ENCODE measurements at regions not wholly inside any gene's neighbourhood (a gene's known extent, or its start where the extent isn't known, plus 50 kb on each side); places are given as distances from the start of the nearest gene placed in this dataset.

DNA sequence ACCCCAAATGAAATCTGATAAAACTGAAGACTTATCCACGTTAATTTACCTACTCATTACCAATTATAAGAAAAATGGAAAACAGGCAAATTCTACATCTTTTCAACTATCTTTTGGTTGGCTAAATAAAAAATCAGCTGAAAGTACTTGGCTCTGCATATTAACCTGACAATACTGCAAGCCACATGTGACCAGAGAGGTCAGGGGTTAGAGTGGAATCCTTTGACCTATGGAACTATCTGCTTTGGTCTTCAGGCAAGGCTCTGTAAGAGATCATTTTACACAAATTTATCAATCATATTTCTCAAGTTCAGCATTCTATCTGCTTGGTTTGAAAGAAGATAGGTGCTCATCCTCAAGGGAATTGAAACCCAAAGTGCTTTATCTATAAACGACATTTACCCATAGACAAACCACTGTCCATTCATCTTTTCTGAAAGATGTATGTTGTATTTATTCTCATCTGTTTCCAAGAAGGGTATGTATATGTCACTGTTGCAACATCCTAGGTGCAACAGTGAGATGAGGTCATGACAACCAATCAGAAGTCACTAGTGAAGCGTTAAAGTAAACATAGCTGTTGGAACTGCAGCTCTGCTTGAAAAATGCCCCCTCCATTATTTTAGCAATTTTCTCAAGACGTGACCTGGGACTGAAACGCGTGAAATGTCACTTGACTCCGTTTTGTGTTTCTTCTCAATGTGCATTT, 144.9 kb upstream of the POU5F2 start:
- no peak for DNase-seq (ENCODE audit: low read depth, low spot score)
- H3K4me3 ChIP-seq (ENCODE audit: low read depth, low read length), result no peak overlapping the region
- H3K9me3 ChIP-seq (ENCODE audit: control insufficient read depth, insufficient read depth, low read length), result no peaks in the 10 kb centered on the region
- CTCF ChIA-PET, result interaction anchor here (0.6 to 1.8 kb wide), 3 partner anchors 12 to 85 kb away, joined by 3 to 12 read pairs (median 4); no protein-coding TSS in a partner anchor
- no peaks in the 10 kb centered on the region for H3K27me3 ChIP-seq (ENCODE audit: control insufficient read depth, insufficient read depth, low read length)
- TF ChIP-seq, protein P1, sequence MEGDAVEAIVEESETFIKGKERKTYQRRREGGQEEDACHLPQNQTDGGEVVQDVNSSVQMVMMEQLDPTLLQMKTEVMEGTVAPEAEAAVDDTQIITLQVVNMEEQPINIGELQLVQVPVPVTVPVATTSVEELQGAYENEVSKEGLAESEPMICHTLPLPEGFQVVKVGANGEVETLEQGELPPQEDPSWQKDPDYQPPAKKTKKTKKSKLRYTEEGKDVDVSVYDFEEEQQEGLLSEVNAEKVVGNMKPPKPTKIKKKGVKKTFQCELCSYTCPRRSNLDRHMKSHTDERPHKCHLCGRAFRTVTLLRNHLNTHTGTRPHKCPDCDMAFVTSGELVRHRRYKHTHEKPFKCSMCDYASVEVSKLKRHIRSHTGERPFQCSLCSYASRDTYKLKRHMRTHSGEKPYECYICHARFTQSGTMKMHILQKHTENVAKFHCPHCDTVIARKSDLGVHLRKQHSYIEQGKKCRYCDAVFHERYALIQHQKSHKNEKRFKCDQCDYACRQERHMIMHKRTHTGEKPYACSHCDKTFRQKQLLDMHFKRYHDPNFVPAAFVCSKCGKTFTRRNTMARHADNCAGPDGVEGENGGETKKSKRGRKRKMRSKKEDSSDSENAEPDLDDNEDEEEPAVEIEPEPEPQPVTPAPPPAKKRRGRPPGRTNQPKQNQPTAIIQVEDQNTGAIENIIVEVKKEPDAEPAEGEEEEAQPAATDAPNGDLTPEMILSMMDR (IDR thresholded peaks at IDR 0.05; ENCODE audit: low read depth, low read length), result no peak
- no peak overlapping the region for H3K27ac ChIP-seq (ENCODE audit: low read depth, low read length)
- POLR2A ChIA-PET, result no interaction called here

DNA sequence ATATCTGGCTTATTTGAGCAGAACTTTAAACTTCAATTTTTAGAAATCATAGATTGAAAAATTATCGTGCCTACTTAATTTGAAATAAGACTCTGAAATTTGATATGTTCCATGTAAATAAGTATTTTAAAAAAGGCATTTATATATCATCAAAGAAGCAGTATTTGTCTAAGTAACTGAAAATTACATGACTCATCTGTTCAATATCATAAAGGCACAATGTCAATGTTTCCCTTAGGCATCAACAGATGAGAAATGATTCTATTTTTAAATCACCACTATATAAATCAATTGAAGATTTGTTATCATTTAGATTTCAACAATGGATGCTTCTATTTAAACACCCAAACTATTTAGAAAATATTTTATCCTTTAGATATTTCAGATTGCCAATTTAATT, 142.9 kb upstream of the POU5F2 start:
- ChIA-PET CTCF (no interaction called here), POLR2A (no interaction called here)
- Histone ChIP-seq H3K9me3 (ENCODE audit: control insufficient read depth, insufficient read depth, low read length) (no peaks in the 10 kb centered on the region), H3K27ac (ENCODE audit: low read depth, low read length) (no peak overlapping the region), H3K4me3 (ENCODE audit: low read depth, low read length) (no peak overlapping the region), H3K27me3 (ENCODE audit: control insufficient read depth, insufficient read depth, low read length) (no peaks in the 10 kb centered on the region)
- no peak for DNase-seq (ENCODE audit: low read depth, low spot score)
- TF ChIP-seq, protein P1 (IDR thresholded peaks at IDR 0.05; ENCODE audit: low read depth, low read length), result no peak

DNA sequence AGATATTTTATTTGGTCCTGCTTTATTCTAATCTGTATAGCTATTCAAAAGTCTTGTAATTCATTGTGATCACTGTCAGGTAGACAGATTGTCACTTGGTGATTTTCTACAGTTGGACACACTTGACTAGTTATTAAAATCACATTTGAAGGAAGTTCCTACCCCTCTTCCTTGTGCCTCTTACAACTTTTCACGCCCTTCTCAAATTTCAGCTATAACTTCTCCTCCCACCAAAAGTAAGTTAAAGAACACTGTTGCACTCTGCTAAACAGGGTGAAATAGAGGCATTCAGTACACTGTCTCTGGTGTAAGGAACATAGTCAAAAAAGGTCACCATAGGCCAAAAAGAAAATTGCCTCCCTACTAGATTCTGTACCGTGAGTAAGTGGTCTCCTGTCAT, 142.1 kb upstream of the POU5F2 start:
- TF ChIP-seq, protein P1 (IDR thresholded peaks at IDR 0.05; ENCODE audit: low read depth, low read length), result no peak
- POLR2A ChIA-PET, result no interaction called here
- CTCF ChIA-PET, result interaction anchor here (2.0 to 2.5 kb wide), 2 partner anchors 11 to 15 kb away, joined by 11 read pairs; no protein-coding TSS in a partner anchor

DNA sequence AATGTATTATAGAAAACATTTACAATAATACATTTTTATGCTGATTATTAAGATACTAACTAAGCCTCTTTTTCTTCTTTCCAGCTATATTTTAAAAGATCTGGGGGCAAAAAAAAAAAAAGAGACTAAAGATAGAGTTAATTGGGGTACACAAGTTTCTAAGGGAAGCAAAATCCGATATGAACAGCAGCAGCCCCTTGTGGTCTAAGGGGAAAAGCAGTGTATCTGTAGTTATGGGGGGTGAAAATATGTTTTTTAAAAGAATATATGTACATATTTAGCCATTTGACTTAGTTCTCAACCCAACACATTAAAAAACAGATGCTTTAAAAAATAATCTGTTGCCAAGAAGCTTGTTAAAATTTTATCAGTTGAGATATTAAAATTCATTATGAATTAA, 134.3 kb upstream of the POU5F2 start:
- no peak overlapping the region for H3K27ac ChIP-seq (ENCODE audit: low read depth, low read length)
- TF ChIP-seq, protein P1 (IDR thresholded peaks at IDR 0.05; ENCODE audit: low read depth, low read length), result peak; percentile 42
- no peak overlapping the region for H3K4me3 ChIP-seq (ENCODE audit: low read depth, low read length)
- DNase-seq (ENCODE audit: low read depth, low spot score), result no peak
- POLR2A ChIA-PET, result no interaction called here
- CTCF ChIA-PET, result interaction anchor here (0.6 to 1.3 kb wide), 6 partner anchors 19 to 959 kb away, joined by 3 read pairs; no protein-coding TSS in a partner anchor
- no peaks in the 10 kb centered on the region for H3K27me3 ChIP-seq (ENCODE audit: control insufficient read depth, insufficient read depth, low read length)
- H3K9me3 ChIP-seq (ENCODE audit: control insufficient read depth, insufficient read depth, low read length), result no peaks in the 10 kb centered on the region

More for the DNA sequence above, 142.1 kb upstream of the POU5F2 start:
- Histone ChIP-seq H3K27me3 (ENCODE audit: control insufficient read depth, insufficient read depth, low read length) (no peaks in the 10 kb centered on the region), H3K4me3 (ENCODE audit: low read depth, low read length) (no peak overlapping the region), H3K27ac (ENCODE audit: low read depth, low read length) (no peak overlapping the region), H3K9me3 (ENCODE audit: control insufficient read depth, insufficient read depth, low read length) (no peaks in the 10 kb centered on the region)
- no peak for DNase-seq (ENCODE audit: low read depth, low spot score)

DNA sequence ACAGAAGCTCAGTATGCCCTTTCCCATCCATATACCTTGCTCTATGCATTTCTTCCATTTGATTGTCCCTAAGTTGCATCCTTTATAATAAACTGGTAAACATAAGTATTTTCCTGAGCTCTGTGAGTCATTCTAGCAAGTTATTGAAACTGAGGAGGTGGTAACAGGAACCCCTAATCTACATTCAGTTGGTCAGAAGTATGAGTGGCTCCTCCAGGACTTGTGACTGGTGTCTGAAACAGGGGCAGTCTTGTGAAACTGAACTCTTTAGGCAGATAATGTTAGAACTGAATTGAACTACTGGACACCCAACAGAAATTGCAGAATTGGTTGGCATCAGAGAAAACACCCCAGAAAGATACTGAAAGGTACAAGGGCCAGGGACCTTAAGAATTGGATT, 133.1 kb upstream of the POU5F2 start:
- Histone ChIP-seq H3K4me3 (ENCODE audit: low read depth, low read length) (no peak overlapping the region), H3K27ac (ENCODE audit: low read depth, low read length) (no peak overlapping the region), H3K27me3 (ENCODE audit: control insufficient read depth, insufficient read depth, low read length) (no peaks in the 10 kb centered on the region), H3K9me3 (ENCODE audit: control insufficient read depth, insufficient read depth, low read length) (no peaks in the 10 kb centered on the region)
- CTCF ChIA-PET, result interaction anchor here (0.6 to 1.4 kb wide), 3 partner anchors 19 to 248 kb away, joined by 3 to 4 read pairs (median 3); no protein-coding TSS in a partner anchor
- POLR2A ChIA-PET, result no interaction called here
- DNase-seq (ENCODE audit: low read depth, low spot score), result no peak
- TF ChIP-seq, protein P1 (IDR thresholded peaks at IDR 0.05; ENCODE audit: low read depth, low read length), result no peak
